IPS DF 19.7 (cell line): ENCODE measurements at regions not wholly inside any gene's neighbourhood (a gene's known extent, or its start where the extent isn't known, plus 50 kb on each side); places are given as distances from the start of the nearest gene placed in this dataset.

Experiments
- DNase-seq: peaks from one replicate; pipeline ENCODE4 v3.0.0-alpha.2; 2013; ENCODE audit warnings: low read depth, low spot score

DNA sequence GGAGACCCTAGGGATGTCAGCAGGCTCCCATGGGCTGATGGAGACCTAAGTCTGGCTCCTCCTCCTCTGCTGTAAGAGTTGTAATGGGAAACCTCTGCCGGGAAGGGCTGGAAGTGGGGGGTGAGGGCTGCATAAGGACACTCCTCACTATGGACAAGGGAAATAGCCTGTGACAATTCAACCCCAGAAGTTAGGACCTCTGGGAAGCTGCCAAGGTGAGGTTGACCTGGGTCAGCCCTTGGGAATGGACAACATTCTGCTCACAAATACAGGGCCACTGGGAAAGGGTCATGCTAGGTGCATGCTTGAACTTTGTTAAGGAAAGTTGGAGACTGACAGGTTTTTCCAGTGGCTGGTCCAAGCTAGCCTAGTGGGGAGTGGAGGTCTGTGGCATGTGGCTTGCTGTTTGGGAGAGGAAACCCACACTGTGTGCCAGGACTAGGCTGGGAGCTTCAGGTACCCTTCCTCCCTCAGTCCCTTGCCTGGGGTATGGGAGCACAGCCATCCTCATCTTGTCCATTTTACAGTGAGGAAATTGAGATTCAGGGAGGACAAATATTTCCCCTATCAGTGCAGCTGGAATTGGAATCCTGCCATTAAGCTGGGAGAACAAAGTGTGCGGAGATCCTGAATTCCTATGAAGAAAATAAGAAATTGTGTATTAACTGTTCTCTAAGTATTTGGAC, 190.4 kb downstream of the SALL1 start:
- no peak for DNase-seq

DNA sequence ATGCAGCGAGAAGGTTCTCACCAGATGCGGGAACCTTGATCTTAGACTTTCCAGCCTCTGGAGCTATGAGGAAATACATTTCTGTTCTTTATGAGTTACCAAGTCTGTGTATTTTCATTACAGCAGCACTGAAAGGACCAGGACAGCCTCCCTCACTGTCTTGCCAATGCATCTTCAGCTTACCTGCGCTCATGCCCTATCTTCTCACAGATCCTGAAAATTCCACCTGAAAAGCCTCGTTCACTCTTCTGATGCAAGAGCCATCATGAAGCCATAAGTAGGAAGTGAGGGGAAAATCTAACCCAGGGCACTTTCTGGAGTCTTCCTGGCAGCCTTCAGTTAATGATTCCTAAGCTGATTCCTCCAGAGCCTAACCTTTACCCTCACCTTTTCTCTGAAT, 194.0 kb downstream of the SALL1 start:
- no peak for DNase-seq

DNA sequence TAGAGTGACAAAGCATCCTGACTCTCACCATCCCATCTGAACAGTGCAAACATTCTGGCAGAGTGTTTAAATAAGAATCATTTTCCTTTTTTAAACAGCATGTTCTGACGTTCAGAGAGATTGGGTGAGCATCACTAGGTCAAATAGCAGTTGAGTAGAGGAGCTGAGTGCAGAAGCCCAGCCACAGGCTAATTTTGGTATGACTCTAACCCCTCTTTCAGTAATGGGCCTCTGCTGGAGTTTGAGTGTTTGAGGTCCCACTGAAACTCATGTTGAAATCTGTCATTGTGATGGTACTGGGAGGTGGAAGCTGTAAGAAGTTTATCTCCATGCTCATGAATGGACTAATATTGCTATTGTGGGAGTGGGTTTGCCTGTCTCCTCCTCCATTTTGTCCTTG, 194.4 kb downstream of the SALL1 start:
- no peak for DNase-seq

- no peak for DNase-seq
Observed at GRCh38 chr16:50955311-50955710, 195.8 kb downstream of the SALL1 start.

DNA sequence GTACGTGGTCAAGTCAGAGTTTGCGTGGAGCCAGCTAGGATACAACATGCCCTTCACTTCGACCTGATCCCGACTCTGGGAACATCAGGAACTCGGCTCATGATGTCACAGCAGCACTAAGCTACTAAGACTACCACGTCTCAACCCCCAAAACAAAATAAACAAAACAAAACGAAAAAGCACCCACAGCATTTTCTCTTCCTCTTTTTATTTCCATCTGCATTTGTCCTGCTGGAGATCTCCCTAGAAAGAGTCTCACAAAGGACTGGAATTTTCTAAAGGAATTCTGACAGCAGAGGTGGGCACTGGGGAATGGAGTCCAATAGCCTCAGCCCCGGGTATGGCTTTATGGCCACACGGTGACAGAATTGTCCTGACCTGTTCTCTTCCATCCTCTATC, 196.6 kb downstream of the SALL1 start:
- no peak for DNase-seq

DNA sequence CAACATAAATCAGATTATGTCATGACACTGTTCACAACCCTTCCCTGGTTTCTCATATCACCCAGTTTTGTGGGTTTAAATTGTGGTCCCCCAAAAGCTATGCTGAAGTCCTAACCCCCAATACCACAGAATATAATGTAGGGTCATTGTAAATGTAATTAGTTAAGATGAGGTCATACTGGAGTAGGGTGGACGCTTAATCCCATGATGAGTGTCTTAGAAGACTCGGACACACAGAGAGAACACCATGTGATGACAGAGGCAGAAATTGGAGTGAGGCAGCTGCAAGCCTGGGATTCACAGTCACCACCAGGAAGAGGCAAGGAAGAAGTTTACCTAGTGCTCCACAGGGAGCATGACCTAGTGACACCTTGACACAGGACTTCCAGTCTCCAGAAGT, 197.8 kb downstream of the SALL1 start:
- no peak for DNase-seq

GRCh38 chr16:50950955-50951354, 200.1 kb downstream of the SALL1 start:
- no peak for DNase-seq

GRCh38 chr16:50948268-50948930, 202.7 kb downstream of the SALL1 start:
- no peak for DNase-seq

DNA sequence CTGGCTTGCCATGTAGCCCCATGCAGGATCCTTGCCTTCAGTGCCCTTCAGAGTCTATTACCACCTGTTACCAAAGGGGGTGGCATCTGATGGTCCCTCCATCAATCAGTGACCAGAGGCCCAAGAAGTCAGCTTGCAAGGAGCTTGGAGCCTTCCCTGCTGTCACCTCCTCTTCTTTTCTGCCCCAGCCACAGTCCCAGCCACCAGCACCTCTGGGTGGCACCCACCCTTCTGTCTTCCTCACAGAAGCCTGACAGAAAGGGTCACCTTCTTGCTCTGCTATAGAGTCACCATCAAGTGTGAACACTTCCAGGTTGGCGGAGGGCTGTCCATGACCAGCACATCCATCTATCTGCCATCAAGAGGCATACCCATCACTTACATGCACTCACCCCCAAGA, 203.2 kb downstream of the SALL1 start:
- DNase-seq: no peak

- no peak for DNase-seq
Observed at GRCh38 chr16:50946606-50947005, 204.5 kb downstream of the SALL1 start.

GRCh38 chr16:50946098-50946497, 204.2 kb downstream of the CYLD start:
- DNase-seq: no peak

DNA sequence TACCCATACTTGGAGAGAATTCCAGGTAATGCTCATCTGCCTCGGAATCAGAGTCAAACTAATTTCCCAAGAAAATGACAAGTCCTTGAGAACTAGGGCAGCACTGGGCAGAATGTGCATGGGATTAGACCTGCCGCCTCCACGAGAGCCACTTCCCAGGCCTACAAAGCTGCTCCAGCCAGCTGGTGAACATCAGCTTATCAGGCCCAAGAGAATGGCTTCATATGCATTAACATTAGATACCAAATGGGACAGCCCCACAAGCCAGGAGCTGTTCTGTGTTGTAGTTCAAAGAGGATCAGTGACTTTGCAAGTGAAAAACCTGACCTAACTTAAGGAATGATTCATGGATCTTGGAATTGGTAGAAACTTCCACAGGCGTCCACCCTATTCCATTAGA, 203.3 kb downstream of the CYLD start:
- DNase-seq: no peak

- DNase-seq: no peak
Observed at GRCh38 chr16:50944436-50944835, 202.6 kb downstream of the CYLD start.

DNA sequence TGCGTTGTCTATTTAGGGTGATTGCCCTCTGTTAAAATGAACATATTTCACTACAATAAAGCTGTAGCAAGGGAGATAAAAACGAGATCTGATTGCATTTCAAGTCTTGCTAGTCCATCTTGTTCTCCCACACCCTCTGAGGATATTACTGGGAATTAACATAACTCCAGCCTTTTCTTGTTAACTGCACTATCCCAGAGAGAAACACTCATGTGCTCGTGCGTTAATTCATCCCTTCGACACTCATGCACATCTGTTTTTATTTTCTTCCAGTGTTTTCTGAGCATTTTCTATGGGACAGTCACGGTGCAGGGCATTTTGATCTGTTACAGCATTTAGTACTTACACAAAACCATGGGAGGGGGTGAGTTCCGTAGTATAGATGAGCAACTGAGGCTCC, 202.1 kb downstream of the CYLD start:
- DNase-seq: no peak

DNA sequence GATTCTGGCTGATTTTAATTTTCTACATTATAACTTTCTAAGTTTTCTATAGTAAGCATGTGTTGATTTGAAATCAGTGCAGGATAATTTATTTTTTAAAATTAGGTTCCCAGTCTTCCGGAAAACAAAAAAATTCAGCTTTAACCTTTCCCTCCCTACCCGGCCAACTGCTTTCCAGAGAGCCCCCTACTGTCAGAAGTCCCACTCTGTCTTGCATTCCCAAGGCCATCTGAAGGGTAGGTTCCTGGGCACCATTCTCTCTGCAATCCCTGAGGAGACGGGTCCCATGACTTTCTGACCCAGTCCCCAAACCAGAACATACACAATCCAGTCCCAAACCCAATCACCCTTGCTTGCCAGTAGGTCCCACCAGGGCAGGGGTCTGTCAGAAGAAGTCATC, 200.3 kb downstream of the CYLD start:
- DNase-seq: no peak

DNA sequence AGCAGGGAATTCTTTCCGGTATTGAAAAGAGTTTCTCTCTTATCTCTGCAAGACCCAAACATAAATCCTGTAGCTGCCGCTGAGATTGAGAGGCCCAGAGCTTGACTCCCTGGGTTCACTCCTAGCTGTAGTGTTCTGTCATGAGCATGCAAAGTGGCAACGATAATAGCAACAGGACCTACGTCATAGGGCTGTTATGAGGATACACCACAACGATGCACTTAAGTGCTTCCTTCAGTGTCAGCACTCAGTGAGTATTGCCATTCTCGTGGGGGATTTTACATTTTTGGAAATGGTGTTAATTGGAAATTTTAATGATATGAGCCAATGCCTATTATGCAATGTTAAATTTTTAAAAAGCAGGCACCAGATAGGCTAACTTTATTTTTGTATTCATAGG, 199.8 kb downstream of the CYLD start:
- DNase-seq: no peak

- no peak for DNase-seq
Observed at GRCh38 chr16:50940275-50940854, 198.5 kb downstream of the CYLD start.

- no peak for DNase-seq
Observed at GRCh38 chr16:50939356-50939755, 197.5 kb downstream of the CYLD start.

- DNase-seq: no peak
Observed at GRCh38 chr16:50938932-50939331, 197.0 kb downstream of the CYLD start.

DNA sequence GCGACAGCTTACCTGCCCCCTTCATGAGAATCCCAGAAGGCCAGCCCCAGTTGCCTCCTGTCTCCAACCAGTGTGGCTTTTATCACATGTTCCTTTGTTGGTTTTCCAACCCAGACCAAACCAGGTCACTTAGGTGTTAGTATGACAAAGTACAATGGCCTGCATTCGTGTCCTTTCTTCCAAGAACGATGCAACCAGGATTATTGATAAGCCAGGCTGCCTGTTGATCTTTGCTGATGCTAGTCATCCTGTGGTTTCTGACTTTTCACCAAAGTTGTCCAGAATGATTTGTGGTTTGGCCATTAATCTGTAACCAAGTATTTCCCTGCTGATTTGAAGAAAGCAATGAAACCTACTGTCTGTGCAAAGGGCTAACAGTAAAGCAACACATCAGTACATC, 191.4 kb downstream of the CYLD start:
- DNase-seq: no peak

GRCh38 chr16:50932348-50932935, 190.6 kb downstream of the CYLD start:
- no peak for DNase-seq

DNA sequence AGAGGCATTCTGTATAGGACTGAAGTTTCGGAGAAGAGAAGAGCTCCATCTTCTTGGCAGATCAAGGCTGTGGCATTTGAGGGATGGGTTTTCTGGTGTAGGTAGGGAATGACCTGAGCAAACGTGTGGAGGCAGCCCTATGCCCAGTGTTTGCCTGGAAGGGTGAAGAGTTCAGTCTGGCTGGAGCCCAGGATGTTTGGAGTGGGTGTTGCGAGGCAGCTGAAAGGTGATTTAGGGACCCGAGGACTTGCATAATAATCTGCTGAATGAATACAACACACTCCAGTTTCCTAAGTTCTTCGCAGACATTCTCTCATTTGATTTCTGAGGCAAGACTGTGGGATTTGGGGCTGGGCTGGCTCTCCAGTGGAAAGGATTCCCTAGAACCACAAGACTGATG, 186.2 kb downstream of the CYLD start:
- DNase-seq: no peak

DNA sequence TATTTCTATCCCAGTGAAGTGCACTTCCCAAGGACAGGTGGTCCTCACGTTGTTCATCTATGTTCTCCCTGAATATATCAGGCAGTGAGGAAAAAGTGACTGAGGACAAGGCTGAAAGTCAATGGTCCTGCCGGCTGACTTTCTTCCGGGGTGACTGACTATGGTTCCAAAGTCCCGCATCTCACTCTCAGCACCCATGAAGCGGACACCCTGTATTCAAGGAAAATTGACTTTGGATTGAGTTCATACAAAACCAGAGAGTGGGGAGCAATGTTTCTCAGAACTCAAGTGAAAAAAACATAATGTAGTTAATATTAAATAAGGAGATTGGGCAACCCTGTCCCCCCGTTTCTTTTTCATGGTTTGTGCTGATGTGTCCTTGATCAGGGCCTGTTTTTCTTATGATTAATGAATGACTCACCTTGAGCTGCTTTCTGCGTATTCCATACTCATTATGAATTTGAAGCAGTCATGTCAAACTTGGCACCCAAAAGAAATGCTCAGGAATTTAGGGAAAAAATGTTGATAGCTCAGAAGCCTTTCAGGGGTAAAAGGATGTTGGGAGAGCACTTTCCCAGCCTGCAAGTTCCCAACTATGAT, 184.0 kb downstream of the CYLD start:
- DNase-seq: no peak
